ENCODE measurements at regions not wholly inside any gene's neighbourhood (a gene's known extent, or its start where the extent isn't known, plus 50 kb on each side); places are given as distances from the start of the nearest gene placed in this dataset.

DNA sequence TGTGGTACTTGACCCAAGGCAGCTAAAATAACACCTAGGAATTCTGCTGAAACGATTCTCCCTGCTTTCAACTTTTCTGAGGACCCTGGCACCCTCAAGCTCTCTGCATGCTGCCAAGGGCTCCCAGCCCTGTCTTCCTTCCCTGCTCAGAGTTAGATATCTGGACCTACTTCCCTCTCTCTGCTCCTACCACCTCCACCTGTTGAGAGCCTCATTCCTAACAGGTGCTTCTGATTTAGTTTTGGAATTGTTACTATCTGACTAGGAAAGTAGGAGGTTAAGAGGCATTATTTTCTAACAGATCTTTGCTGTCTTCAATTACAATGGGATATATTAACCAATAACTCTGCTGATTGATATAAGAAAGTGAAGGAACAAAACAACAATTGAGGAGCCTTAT is 253.8 kb downstream of the FZD1 start:
- no peaks in the 10 kb centered on the region for H3K27me3 ChIP-seq
- no peak for TF ChIP-seq POLR2A (IDR thresholded peaks at IDR 0.05)
- TF ChIP-seq, protein P1, sequence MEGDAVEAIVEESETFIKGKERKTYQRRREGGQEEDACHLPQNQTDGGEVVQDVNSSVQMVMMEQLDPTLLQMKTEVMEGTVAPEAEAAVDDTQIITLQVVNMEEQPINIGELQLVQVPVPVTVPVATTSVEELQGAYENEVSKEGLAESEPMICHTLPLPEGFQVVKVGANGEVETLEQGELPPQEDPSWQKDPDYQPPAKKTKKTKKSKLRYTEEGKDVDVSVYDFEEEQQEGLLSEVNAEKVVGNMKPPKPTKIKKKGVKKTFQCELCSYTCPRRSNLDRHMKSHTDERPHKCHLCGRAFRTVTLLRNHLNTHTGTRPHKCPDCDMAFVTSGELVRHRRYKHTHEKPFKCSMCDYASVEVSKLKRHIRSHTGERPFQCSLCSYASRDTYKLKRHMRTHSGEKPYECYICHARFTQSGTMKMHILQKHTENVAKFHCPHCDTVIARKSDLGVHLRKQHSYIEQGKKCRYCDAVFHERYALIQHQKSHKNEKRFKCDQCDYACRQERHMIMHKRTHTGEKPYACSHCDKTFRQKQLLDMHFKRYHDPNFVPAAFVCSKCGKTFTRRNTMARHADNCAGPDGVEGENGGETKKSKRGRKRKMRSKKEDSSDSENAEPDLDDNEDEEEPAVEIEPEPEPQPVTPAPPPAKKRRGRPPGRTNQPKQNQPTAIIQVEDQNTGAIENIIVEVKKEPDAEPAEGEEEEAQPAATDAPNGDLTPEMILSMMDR (IDR thresholded peaks at IDR 0.05) = no peak
- no peaks in the 10 kb centered on the region for H3K4me1 ChIP-seq (replicated peaks in 1 of 2)
- DNase-seq = no peak
- intact Hi-C loops (cut with DNase I) = no loop called here
- WGBS, 4 donors = 50 to 74% (median 66%) methylated on average over 1 of the region's 1 CpG
- H3K27ac ChIP-seq = no peak overlapping the region
- H3K9me3 ChIP-seq (replicated peaks in 1 of 3) = no peaks in the 10 kb centered on the region
- no peaks in the 10 kb centered on the region for H3K36me3 ChIP-seq (replicated peaks in 1 of 2)
- H3K4me3 ChIP-seq = no peak overlapping the region

DNA sequence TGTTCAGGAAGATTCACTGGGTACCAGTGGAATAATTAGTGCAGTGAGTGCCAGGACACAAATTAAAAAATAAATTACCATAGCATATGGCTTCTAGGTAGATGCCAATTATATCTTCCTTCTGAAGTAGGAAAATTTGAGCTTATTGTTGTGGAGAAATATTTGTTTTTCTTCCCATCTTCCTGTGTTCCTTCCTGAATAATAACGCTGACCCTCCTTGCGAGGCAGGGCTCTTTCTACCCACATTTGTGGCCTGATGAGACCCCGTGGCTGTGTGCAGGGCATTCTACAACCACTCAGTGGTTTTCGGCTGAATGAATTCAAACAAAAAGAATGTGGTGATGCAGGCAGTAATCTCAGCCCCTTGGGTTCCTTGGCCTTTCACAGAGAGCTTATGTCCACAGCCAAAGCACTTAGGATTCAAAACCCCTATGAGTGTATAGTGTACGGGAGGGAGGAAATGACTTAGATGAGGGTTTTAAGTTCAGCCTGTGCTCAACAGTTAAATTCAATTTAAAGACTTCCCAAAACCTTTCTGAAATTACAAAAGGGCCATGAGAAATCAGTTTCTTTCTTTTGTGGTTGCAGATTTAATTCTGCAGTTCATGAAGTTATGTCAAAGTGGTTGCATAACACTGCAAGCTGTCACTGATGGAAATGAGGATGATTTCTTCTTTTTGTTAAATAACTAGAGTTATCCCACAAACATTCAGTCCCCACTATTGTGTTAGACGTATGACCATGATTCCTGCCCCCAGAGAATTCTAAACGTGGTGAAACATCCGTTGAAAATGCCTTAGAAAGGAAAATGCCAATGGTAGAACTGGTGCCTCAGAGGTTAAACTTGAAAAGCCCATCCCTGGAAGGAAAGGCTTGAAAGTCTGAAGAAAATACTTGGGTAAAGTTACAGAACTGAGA is 255.3 kb downstream of the FZD1 start:
- intact Hi-C loops (cut with DNase I) = no loop called here
- Histone ChIP-seq H3K27me3 (no peaks in the 10 kb centered on the region), H3K4me1 (replicated peaks in 1 of 2) (no peaks in the 10 kb centered on the region), H3K27ac (no peak overlapping the region), H3K9me3 (replicated peaks in 1 of 3) (no peaks in the 10 kb centered on the region), H3K4me3 (no peak overlapping the region), H3K36me3 (replicated peaks in 1 of 2) (no peaks in the 10 kb centered on the region)
- no peak for TF ChIP-seq POLR2A (IDR thresholded peaks at IDR 0.05)
- TF ChIP-seq, protein P1 (IDR thresholded peaks at IDR 0.05) = no peak
- 56 to 65% (median 59%) methylated on average over 8 of the region's 8 CpGs for WGBS, 4 donors
- DNase-seq = no peak

DNA sequence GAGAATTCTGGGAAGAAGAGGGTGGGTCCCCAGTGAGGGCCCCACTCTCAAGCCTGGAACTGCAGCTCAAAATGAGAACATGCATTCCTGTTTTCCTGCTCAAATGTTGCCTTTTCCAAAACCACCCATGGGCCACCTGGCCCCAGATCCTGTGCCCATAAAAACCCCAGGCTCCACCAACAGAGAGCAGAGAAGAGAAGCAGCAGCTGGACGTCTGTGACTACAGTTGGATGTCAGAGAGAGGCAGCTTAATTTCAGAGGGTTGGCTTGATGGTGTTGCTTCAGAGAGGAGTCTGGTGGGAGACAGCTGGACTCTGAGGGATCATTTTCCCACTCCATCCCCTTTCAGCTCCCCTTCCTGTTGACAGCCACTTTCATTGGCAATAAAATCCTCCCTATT is 256.4 kb downstream of the FZD1 start:
- Histone ChIP-seq H3K4me3 (no peak overlapping the region), H3K27ac (no peak overlapping the region), H3K9me3 (replicated peaks in 1 of 3) (no peaks in the 10 kb centered on the region), H3K36me3 (replicated peaks in 1 of 2) (no peaks in the 10 kb centered on the region), H3K27me3 (no peaks in the 10 kb centered on the region), H3K4me1 (replicated peaks in 1 of 2) (no peaks in the 10 kb centered on the region)
- no peak for TF ChIP-seq POLR2A (IDR thresholded peaks at IDR 0.05)
- TF ChIP-seq, protein P1 (IDR thresholded peaks at IDR 0.05) = no peak
- DNase-seq = no peak
- 23 to 40% (median 38%) methylated on average over 1 of the region's 1 CpG for WGBS, 4 donors
- intact Hi-C loops (cut with DNase I) = no loop called here

DNA sequence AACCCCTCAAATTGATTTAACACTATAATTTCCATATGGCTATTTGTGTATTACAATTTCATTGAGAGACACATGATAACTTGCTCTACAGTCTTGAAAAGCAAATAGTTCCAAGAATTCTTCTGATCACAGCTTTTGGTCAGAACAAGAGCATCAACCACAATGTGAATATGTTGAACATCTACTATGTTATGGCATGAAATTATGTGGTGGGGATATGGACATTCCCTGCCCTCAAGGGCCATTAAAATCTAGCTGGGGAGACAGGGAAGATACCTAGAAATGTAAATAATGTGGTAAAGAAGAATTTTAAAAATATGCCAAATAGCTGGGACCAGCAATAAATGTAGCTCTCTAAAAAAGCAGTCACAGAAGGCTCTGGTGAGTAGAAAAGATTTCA is 262.2 kb downstream of the FZD1 start:
- intact Hi-C loops (cut with DNase I) = no loop called here
- no peak for DNase-seq
- no peaks in the 10 kb centered on the region for H3K9me3 ChIP-seq (replicated peaks in 1 of 3)
- H3K4me3 ChIP-seq = no peak overlapping the region
- H3K27ac ChIP-seq = no peak overlapping the region
- TF ChIP-seq, protein P1 (IDR thresholded peaks at IDR 0.05) = no peak
- TF ChIP-seq POLR2A (IDR thresholded peaks at IDR 0.05) = no peak
- H3K27me3 ChIP-seq = no peaks in the 10 kb centered on the region
- no peaks in the 10 kb centered on the region for H3K4me1 ChIP-seq (replicated peaks in 1 of 2)
- H3K36me3 ChIP-seq (replicated peaks in 1 of 2) = no peaks in the 10 kb centered on the region

All from adrenal gland (tissue), 9 donors.